H1 (cell line): ENCODE measurements at regions not wholly inside any gene's neighbourhood (a gene's known extent, or its start where the extent isn't known, plus 50 kb on each side); places are given as distances from the start of the nearest gene placed in this dataset.

Source experiments
- BACH1 ChIP-seq: IDR thresholded peaks from 2 replicates; pipeline ENCODE4 v1.6.1; 2012; ENCODE audit warnings: low read length, improper control_type of control experiment
- CBX5 ChIP-seq: fragments of 300-800, 300-1000 bp; sonication (generic); IDR thresholded peaks from 2 replicates; pipeline ENCODE4 v1.7.1; 2016; ENCODE audit warnings: antibody characterized with exemption, low read length, low read depth
- CHD2 ChIP-seq: IDR thresholded peaks from 2 replicates; pipeline ENCODE4 v1.6.1; 2012; ENCODE audit warnings: low read length, improper control_type of control experiment
- CREB1 ChIP-seq: IDR thresholded peaks from 2 replicates; pipeline ENCODE4 v1.6.1; 2012; ENCODE audit warnings: inconsistent platforms
- JUN ChIP-seq: IDR thresholded peaks from 2 replicates; pipeline ENCODE4 v1.6.1; 2011; ENCODE audit warnings: low read depth, mild to moderate bottlenecking, improper control_type of control experiment, low read length
- JUND ChIP-seq: IDR thresholded peaks from 2 replicates; pipeline ENCODE4 v1.6.1; 2011; ENCODE audit warnings: mild to moderate bottlenecking, improper control_type of control experiment, low read length
- KDM1A ChIP-seq: fragments of 200-600, 300-600 bp; sonication (generic); IDR thresholded peaks from 2 replicates; pipeline ENCODE4 v1.7.1; 2016; ENCODE audit warnings: mild to moderate bottlenecking, low read length, borderline replicate concordance
- POLR2A ChIP-seq, 2 experiments: IDR thresholded peaks; 1 replicate in 1 of 2; 2 replicates in 1 of 2; pipeline ENCODE4 v1.6.1; 2011; ENCODE audit warnings: low read depth in 2 of 2, low read length in 2 of 2, mild to moderate bottlenecking in 2 of 2; ENCODE audit errors: control extremely low read depth in 1 of 2
- POU5F1 ChIP-seq: IDR thresholded peaks from 2 replicates; pipeline ENCODE4 v1.6.1; 2011; ENCODE audit warnings: low read depth, mild to moderate bottlenecking, low read length, moderate library complexity
- TF ChIP-seq, protein P1 (sequence below): fragments of 300-600 bp; sonication (generic); IDR thresholded peaks from 2 replicates; pipeline ENCODE4 v1.7.1; 2012; ENCODE audit warnings: low read length, moderate library complexity, mild to moderate bottlenecking, inconsistent platforms; ENCODE audit not compliant: insufficient replicate concordance
- TF ChIP-seq, protein P2 (sequence below): IDR thresholded peaks from 2 replicates; pipeline ENCODE4 v1.6.1; 2011; ENCODE audit warnings: low read depth, mild to moderate bottlenecking, low read length; ENCODE audit not compliant: insufficient read depth

DNA sequence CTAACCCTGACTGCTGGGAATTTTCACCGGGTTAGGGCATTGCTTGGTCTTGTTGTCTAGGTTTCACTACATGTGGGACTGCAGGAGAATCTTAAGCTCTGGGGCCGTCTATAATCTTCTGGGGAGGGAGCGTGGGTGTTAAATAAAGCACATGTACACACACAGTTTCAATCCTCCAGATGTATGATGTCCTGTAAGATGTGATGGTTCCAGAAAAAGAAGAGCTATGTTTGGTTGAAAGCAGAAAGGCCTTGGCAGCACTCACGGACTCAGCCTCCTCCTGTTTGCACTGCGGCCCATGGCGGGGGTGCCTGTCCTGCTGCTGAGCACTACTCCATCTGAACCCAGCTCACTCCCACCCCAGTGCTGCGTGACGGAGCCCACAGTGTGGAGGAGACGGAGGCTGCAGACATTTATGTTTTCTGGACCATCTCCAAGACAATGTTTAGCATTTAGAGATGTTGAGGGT is 343.5 kb downstream of the TEX29 start (continued):
- TF ChIP-seq, protein P1, sequence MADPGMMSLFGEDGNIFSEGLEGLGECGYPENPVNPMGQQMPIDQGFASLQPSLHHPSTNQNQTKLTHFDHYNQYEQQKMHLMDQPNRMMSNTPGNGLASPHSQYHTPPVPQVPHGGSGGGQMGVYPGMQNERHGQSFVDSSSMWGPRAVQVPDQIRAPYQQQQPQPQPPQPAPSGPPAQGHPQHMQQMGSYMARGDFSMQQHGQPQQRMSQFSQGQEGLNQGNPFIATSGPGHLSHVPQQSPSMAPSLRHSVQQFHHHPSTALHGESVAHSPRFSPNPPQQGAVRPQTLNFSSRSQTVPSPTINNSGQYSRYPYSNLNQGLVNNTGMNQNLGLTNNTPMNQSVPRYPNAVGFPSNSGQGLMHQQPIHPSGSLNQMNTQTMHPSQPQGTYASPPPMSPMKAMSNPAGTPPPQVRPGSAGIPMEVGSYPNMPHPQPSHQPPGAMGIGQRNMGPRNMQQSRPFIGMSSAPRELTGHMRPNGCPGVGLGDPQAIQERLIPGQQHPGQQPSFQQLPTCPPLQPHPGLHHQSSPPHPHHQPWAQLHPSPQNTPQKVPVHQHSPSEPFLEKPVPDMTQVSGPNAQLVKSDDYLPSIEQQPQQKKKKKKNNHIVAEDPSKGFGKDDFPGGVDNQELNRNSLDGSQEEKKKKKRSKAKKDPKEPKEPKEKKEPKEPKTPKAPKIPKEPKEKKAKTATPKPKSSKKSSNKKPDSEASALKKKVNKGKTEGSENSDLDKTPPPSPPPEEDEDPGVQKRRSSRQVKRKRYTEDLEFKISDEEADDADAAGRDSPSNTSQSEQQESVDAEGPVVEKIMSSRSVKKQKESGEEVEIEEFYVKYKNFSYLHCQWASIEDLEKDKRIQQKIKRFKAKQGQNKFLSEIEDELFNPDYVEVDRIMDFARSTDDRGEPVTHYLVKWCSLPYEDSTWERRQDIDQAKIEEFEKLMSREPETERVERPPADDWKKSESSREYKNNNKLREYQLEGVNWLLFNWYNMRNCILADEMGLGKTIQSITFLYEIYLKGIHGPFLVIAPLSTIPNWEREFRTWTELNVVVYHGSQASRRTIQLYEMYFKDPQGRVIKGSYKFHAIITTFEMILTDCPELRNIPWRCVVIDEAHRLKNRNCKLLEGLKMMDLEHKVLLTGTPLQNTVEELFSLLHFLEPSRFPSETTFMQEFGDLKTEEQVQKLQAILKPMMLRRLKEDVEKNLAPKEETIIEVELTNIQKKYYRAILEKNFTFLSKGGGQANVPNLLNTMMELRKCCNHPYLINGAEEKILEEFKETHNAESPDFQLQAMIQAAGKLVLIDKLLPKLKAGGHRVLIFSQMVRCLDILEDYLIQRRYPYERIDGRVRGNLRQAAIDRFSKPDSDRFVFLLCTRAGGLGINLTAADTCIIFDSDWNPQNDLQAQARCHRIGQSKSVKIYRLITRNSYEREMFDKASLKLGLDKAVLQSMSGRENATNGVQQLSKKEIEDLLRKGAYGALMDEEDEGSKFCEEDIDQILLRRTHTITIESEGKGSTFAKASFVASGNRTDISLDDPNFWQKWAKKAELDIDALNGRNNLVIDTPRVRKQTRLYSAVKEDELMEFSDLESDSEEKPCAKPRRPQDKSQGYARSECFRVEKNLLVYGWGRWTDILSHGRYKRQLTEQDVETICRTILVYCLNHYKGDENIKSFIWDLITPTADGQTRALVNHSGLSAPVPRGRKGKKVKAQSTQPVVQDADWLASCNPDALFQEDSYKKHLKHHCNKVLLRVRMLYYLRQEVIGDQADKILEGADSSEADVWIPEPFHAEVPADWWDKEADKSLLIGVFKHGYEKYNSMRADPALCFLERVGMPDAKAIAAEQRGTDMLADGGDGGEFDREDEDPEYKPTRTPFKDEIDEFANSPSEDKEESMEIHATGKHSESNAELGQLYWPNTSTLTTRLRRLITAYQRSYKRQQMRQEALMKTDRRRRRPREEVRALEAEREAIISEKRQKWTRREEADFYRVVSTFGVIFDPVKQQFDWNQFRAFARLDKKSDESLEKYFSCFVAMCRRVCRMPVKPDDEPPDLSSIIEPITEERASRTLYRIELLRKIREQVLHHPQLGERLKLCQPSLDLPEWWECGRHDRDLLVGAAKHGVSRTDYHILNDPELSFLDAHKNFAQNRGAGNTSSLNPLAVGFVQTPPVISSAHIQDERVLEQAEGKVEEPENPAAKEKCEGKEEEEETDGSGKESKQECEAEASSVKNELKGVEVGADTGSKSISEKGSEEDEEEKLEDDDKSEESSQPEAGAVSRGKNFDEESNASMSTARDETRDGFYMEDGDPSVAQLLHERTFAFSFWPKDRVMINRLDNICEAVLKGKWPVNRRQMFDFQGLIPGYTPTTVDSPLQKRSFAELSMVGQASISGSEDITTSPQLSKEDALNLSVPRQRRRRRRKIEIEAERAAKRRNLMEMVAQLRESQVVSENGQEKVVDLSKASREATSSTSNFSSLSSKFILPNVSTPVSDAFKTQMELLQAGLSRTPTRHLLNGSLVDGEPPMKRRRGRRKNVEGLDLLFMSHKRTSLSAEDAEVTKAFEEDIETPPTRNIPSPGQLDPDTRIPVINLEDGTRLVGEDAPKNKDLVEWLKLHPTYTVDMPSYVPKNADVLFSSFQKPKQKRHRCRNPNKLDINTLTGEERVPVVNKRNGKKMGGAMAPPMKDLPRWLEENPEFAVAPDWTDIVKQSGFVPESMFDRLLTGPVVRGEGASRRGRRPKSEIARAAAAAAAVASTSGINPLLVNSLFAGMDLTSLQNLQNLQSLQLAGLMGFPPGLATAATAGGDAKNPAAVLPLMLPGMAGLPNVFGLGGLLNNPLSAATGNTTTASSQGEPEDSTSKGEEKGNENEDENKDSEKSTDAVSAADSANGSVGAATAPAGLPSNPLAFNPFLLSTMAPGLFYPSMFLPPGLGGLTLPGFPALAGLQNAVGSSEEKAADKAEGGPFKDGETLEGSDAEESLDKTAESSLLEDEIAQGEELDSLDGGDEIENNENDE: no peak
- TF ChIP-seq BACH1: no peak
- no peak for TF ChIP-seq CREB1
- TF ChIP-seq POU5F1: no peak
- no peak for TF ChIP-seq KDM1A
- no peak for TF ChIP-seq JUN
- no peak for TF ChIP-seq JUND
- no peak for TF ChIP-seq CBX5
- no peak for TF ChIP-seq POLR2A (IDR thresholded peaks at IDR 0.05; ENCODE audit: control extremely low read depth in 1 of 2, low read depth in 2 of 2, low read length in 2 of 2)
- TF ChIP-seq, protein P2, sequence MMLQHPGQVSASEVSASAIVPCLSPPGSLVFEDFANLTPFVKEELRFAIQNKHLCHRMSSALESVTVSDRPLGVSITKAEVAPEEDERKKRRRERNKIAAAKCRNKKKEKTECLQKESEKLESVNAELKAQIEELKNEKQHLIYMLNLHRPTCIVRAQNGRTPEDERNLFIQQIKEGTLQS: no peak
- no peak for TF ChIP-seq CHD2
